Keratinocyte (primary cell): ENCODE measurements at regions not wholly inside any gene's neighbourhood (a gene's known extent, or its start where the extent isn't known, plus 50 kb on each side); places are given as distances from the start of the nearest gene placed in this dataset.

Source experiments
- DNase-seq: peaks from one replicate; pipeline ENCODE4 v3.0.0-alpha.2; 2011; ENCODE audit warnings: low read depth, missing footprints, low spot score
- FAIRE-seq: peaks from 2 replicates; lab custom pipeline; 2011; peaks lifted over from hg19 to GRCh38; lab: Jason Lieb, UNC
- H2AFZ ChIP-seq: 2 replicates; pipeline ENCODE4 v1.6.0; 2012; ENCODE audit warnings: low read length, control low read depth, inconsistent platforms; ENCODE audit not compliant: control insufficient read depth
- H3K27ac ChIP-seq: 2 replicates; pipeline ENCODE4 v1.5.1; 2011; ENCODE audit warnings: low read length; ENCODE audit not compliant: control insufficient read depth, insufficient read depth
- H3K27me3 ChIP-seq: 3 replicates; pipeline ENCODE4 v1.6.0; 2011; ENCODE audit warnings: low read length; ENCODE audit not compliant: control insufficient read depth, insufficient read depth; ENCODE audit errors: extremely low read depth
- H3K36me3 ChIP-seq, 2 experiments: 2 replicates in 1 of 2; 3 replicates in 1 of 2; pipeline ENCODE4 v1.5.1; 2011; ENCODE audit warnings: low read length in 2 of 2, mild to moderate bottlenecking in 1 of 2; ENCODE audit not compliant: control insufficient read depth in 2 of 2, insufficient read depth in 2 of 2; ENCODE audit errors: extremely low read depth in 1 of 2
- H3K4me1 ChIP-seq: 3 replicates; pipeline ENCODE4 v1.5.1; 2011; ENCODE audit warnings: low read length; ENCODE audit not compliant: control insufficient read depth, insufficient read depth; ENCODE audit errors: extremely low read depth
- H3K4me2 ChIP-seq: 3 replicates; pipeline ENCODE4 v1.6.0; 2011; ENCODE audit warnings: low read depth, low read length; ENCODE audit not compliant: control insufficient read depth, insufficient read depth; ENCODE audit errors: extremely low read depth
- H3K4me3 ChIP-seq, 3 experiments: fragments of 200-600 bp in 1 of 3; sonication (generic) in 1 of 3; 2 replicates in 2 of 3; 3 replicates in 1 of 3; pipeline ENCODE4 v1.5.1; 2011 to 2016; ENCODE audit warnings: low read length in 3 of 3, mild to moderate bottlenecking in 3 of 3, control low read depth in 2 of 3, inconsistent platforms in 1 of 3, low read depth in 1 of 3, mixed read lengths in 1 of 3, mixed run types in 1 of 3, moderate library complexity in 1 of 3; ENCODE audit not compliant: control insufficient read depth in 2 of 3, insufficient read depth in 2 of 3; ENCODE audit errors: extremely low read depth in 1 of 3
- H3K79me2 ChIP-seq: 2 replicates; pipeline ENCODE4 v1.6.0; 2012; ENCODE audit warnings: low read length; ENCODE audit not compliant: control insufficient read depth, insufficient read depth
- H3K9ac ChIP-seq: 3 replicates; pipeline ENCODE4 v1.6.0; 2011; ENCODE audit warnings: low read length; ENCODE audit not compliant: control insufficient read depth, insufficient read depth; ENCODE audit errors: extremely low read depth
- H3K9me1 ChIP-seq: 3 replicates; pipeline ENCODE4 v1.6.0; 2011; ENCODE audit warnings: low read length; ENCODE audit not compliant: control insufficient read depth, insufficient read depth; ENCODE audit errors: extremely low read depth
- H3K9me3 ChIP-seq: 2 replicates; pipeline ENCODE4 v1.5.1; 2012; ENCODE audit warnings: low read depth, low read length; ENCODE audit not compliant: control insufficient read depth
- H4K20me1 ChIP-seq: 3 replicates; pipeline ENCODE4 v1.6.0; 2011; ENCODE audit warnings: low read length; ENCODE audit not compliant: control insufficient read depth, insufficient read depth; ENCODE audit errors: extremely low read depth
- CTCF ChIP-seq, 3 experiments: IDR thresholded peaks in 1 of 3; conservative IDR thresholded peaks in 1 of 3; optimal IDR thresholded peaks in 1 of 3; 2 replicates in 2 of 3; 3 replicates in 1 of 3; pipeline versions ENCODE3 to v1.5.1; 2011; ENCODE audit warnings: low read length in 3 of 3, mild to moderate bottlenecking in 3 of 3, moderate library complexity in 2 of 3, control low read depth in 1 of 3, inconsistent platforms in 1 of 3; ENCODE audit not compliant: insufficient read depth in 2 of 3; ENCODE audit errors: extremely low read depth in 1 of 3
- EZH2 ChIP-seq: IDR thresholded peaks from one replicate; pipeline ENCODE4 v1.6.1; 2012; ENCODE audit warnings: inconsistent platforms, mild to moderate bottlenecking, low read length, moderate library complexity
- dilution Hi-C: fragments of 300-500 bp; cut with MboI; formaldehyde crosslinking; loops from one replicate; pipeline ENCODE4 v1.7.0; 2020; ENCODE audit warnings: low sequenced_read_pairs; ENCODE audit not compliant: extremely low pct_ligation_motif_present

- dilution Hi-C loops, result no loop called here
- peak; percentile 56 for FAIRE-seq
- no peak overlapping the region for H3K9ac ChIP-seq
Observed at GRCh38 chr4:176539785-176540175, 220.0 kb downstream of the SPCS3 start.

GRCh38 chr4:176540814-176541213 lies 221.0 kb downstream of the SPCS3 start:
- Histone ChIP-seq H3K9ac (no peak overlapping the region), H3K9me3 (no peaks in the 10 kb centered on the region), H3K36me3 (no peaks in the 10 kb centered on the region), H3K27ac (no peak overlapping the region), H3K4me1 (peaks cover 8% of the 10 kb centered on the region), H3K79me2 (no peaks in the 10 kb centered on the region), H3K9me1 (no peaks in the 10 kb centered on the region), H4K20me1 (no peaks in the 10 kb centered on the region), H3K4me3 (no peak overlapping the region), H3K27me3 (no peaks in the 10 kb centered on the region), H3K4me2 (no peak overlapping the region), H2AFZ (no peak overlapping the region)
- DNase-seq (no peak), FAIRE-seq (no peak)
- TF ChIP-seq CTCF (optimal IDR thresholded peaks at IDR 0.05 in 1 of 3, IDR thresholded peaks at IDR 0.05 in 1 of 3, conservative IDR thresholded peaks at IDR 0.05 in 1 of 3; ENCODE audit: extremely low read depth in 1 of 3, insufficient read depth in 2 of 3, low read length in 3 of 3) (no peak), EZH2 (no peak)
- dilution Hi-C loops, result no loop called here

More at GRCh38 chr4:176539785-176540175, 220.0 kb downstream of the SPCS3 start:
- H3K27ac ChIP-seq, result no peak overlapping the region
- H3K79me2 ChIP-seq, result no peaks in the 10 kb centered on the region
- H3K9me1 ChIP-seq, result no peaks in the 10 kb centered on the region
- H3K4me1 ChIP-seq, result peaks cover 8% of the 10 kb centered on the region
- no peaks in the 10 kb centered on the region for H4K20me1 ChIP-seq
- no peaks in the 10 kb centered on the region for H3K27me3 ChIP-seq
- no peak overlapping the region for H3K4me2 ChIP-seq
- H3K4me3 ChIP-seq, result no peak overlapping the region
- DNase-seq, result no peak
- TF ChIP-seq CTCF (optimal IDR thresholded peaks at IDR 0.05 in 1 of 3, IDR thresholded peaks at IDR 0.05 in 1 of 3, conservative IDR thresholded peaks at IDR 0.05 in 1 of 3; ENCODE audit: extremely low read depth in 1 of 3, insufficient read depth in 2 of 3, low read length in 3 of 3), result no peak
- TF ChIP-seq EZH2, result no peak
- no peaks in the 10 kb centered on the region for H3K36me3 ChIP-seq
- no peaks in the 10 kb centered on the region for H3K9me3 ChIP-seq
- no peak overlapping the region for H2AFZ ChIP-seq
